ENCODE measurements at regions not wholly inside any gene's neighbourhood (a gene's known extent, or its start where the extent isn't known, plus 50 kb on each side); places are given as distances from the start of the nearest gene placed in this dataset.

- CTCF ChIA-PET, result interaction anchor here (0.6 to 0.9 kb wide), 3 partner anchors 13 to 509 kb away, joined by 3 read pairs; no protein-coding TSS in a partner anchor
- no peak for TF ChIP-seq ZNF776 (tag by site-specific recombination; IDR thresholded peaks at IDR 0.05; ENCODE audit: borderline replicate concordance)
- no peak for TF ChIP-seq SALL2 (tag by site-specific recombination; IDR thresholded peaks at IDR 0.05; ENCODE audit: borderline replicate concordance)
- no peaks in the 10 kb centered on the region for H3K4me1 ChIP-seq (ENCODE audit: control insufficient read depth, insufficient read depth, low read length)
These were observed 547.3 kb downstream of the PLCL1 start for GRCh38 chr2:198351647-198352046.

GRCh38 chr2:198347946-198348345 is 543.6 kb downstream of the PLCL1 start:
- TF ChIP-seq ATF2 (tag by site-specific recombination; IDR thresholded peaks at IDR 0.05; ENCODE audit: low read depth), result no peak
- TF ChIP-seq ZNF639 (tag by site-specific recombination; IDR thresholded peaks at IDR 0.05), result no peak
- TF ChIP-seq ZNF433 (tag by site-specific recombination; IDR thresholded peaks at IDR 0.05; ENCODE audit: low read depth), result no peak
- TF ChIP-seq ZNF558 (tag by site-specific recombination; IDR thresholded peaks at IDR 0.05), result no peak
- TF ChIP-seq ZEB2 (tag by site-specific recombination; IDR thresholded peaks at IDR 0.05), result no peak
- TF ChIP-seq KLF16 (tag by site-specific recombination; IDR thresholded peaks at IDR 0.05), result no peak
- TF ChIP-seq ZNF514 (tag by site-specific recombination; IDR thresholded peaks at IDR 0.05), result no peak
- no peak for TF ChIP-seq ZBTB7A (tag by site-specific recombination; IDR thresholded peaks at IDR 0.05; ENCODE audit: low read depth)
- no peak for TF ChIP-seq ZNF157 (tag by site-specific recombination; IDR thresholded peaks at IDR 0.05)
- no peak for TF ChIP-seq BCL11B (tag by site-specific recombination; IDR thresholded peaks at IDR 0.05; ENCODE audit: low read depth)
- no peak for TF ChIP-seq ZNF548 (tag by site-specific recombination; IDR thresholded peaks at IDR 0.05)
- TF ChIP-seq ZNF488 (tag by site-specific recombination; IDR thresholded peaks at IDR 0.05), result no peak
- TF ChIP-seq ZBTB49 (tag by site-specific recombination; IDR thresholded peaks at IDR 0.05; ENCODE audit: low read depth), result no peak
- no peak for TF ChIP-seq ZNF513 (tag by site-specific recombination; IDR thresholded peaks at IDR 0.05)
- no peak for TF ChIP-seq ZNF501 (tag by site-specific recombination; IDR thresholded peaks at IDR 0.05)
- TF ChIP-seq AEBP2 (tag by site-specific recombination; IDR thresholded peaks at IDR 0.05; ENCODE audit: borderline replicate concordance), result no peak
- TF ChIP-seq ZNF510 (tag by site-specific recombination; IDR thresholded peaks at IDR 0.05; ENCODE audit: insufficient replicate concordance), result no peak
- no peak for TF ChIP-seq TRIM28 (IDR thresholded peaks at IDR 0.05; ENCODE audit: borderline replicate concordance, low read length)
- Histone ChIP-seq H3K4me1 (ENCODE audit: control insufficient read depth, insufficient read depth, low read length) (no peaks in the 10 kb centered on the region), H3K9me3 (ENCODE audit: control insufficient read depth, insufficient read depth, low read depth, low read length) (no peaks in the 10 kb centered on the region), H3K27ac (ENCODE audit: extremely low read depth, low read depth, low read length) (no peak overlapping the region), H3K4me3 (ENCODE audit: low read depth, low read length) (no peak overlapping the region), H3K36me3 (ENCODE audit: control insufficient read depth in 2 of 2, insufficient read depth in 1 of 2, low read length in 2 of 2) (no peaks in the 10 kb centered on the region)
- ChIA-PET POLR2A (interaction anchor here (0.7 kb wide), 1 partner anchor 192 kb away, joined by 3 read pairs; no protein-coding TSS in a partner anchor), CTCF (interaction anchor here (0.6 to 1.5 kb wide), 3 partner anchors 12 to 702 kb away, joined by 3 to 6 read pairs (median 5); no protein-coding TSS in a partner anchor)

More at GRCh38 chr2:198351647-198352046, 547.3 kb downstream of the PLCL1 start:
- no peak overlapping the region for H3K27ac ChIP-seq (ENCODE audit: extremely low read depth, low read depth, low read length)
- no peaks in the 10 kb centered on the region for H3K9me3 ChIP-seq (ENCODE audit: control insufficient read depth, insufficient read depth, low read depth, low read length)
- no peaks in the 10 kb centered on the region for H3K36me3 ChIP-seq (ENCODE audit: control insufficient read depth in 2 of 2, insufficient read depth in 1 of 2, low read length in 2 of 2)
- H3K4me3 ChIP-seq (ENCODE audit: low read depth, low read length), result no peak overlapping the region
- POLR2A ChIA-PET, result no interaction called here
